Esophagus muscularis mucosa (tissue), 4 donors: ENCODE measurements at regions not wholly inside any gene's neighbourhood (a gene's known extent, or its start where the extent isn't known, plus 50 kb on each side); places are given as distances from the start of the nearest gene placed in this dataset.
"Not testable (repeated sequence)": the region's sequence is repeated elsewhere in the genome, so short reads cannot be mapped to it uniquely, and the experiment has no call there.

Experiments
- DNase-seq: peaks from one replicate; pipeline ENCODE4 v3.0.0-alpha.2; 2017; ENCODE audit errors: extremely low spot score
- H3K27ac ChIP-seq, 4 donors: fragments of 200-600 bp; sonication (generic); replicated peaks in 1 of 4; 1 replicate in 3 of 4; 2 replicates in 1 of 4; pipeline ENCODE4 v1.5.1; 2016 to 2019; ENCODE audit warnings: mild to moderate bottlenecking in 1 of 4
- H3K27me3 ChIP-seq, 4 donors: fragments of 200-600 bp; sonication (generic); one replicate each; pipeline versions ENCODE4 v1.5.1 to v1.6.0; 2016 to 2019
- H3K36me3 ChIP-seq, 4 donors: fragments of 200-600 bp; sonication (generic); one replicate each; pipeline ENCODE4 v1.5.1; 2016 to 2019
- H3K4me1 ChIP-seq, 4 donors: fragments of 200-600 bp; sonication (generic); one replicate each; pipeline ENCODE4 v1.5.1; 2016 to 2019
- H3K4me3 ChIP-seq, 4 donors: fragments of 200-600 bp; sonication (generic); 1 replicate in 2 of 4; 2 replicates in 2 of 4; pipeline ENCODE4 v1.5.1; 2016 to 2019; ENCODE audit warnings: mild to moderate bottlenecking in 4 of 4, moderate library complexity in 1 of 4
- H3K9me3 ChIP-seq, 4 donors: fragments of 200-600 bp; sonication (generic); 1 replicate in 3 of 4; 2 replicates in 1 of 4; pipeline ENCODE4 v1.5.1; 2016 to 2019
- EP300 ChIP-seq: sonication (generic); formaldehyde crosslinking; IDR thresholded peaks from one replicate; pipeline ENCODE4 v1.6.1; 2017; ENCODE audit warnings: antibody characterized with exemption
- POLR2A ChIP-seq: fragments of 450-650 bp; IDR thresholded peaks from one replicate; pipeline ENCODE4 v1.6.1; 2017; ENCODE audit warnings: antibody characterized with exemption, moderate library complexity, mild to moderate bottlenecking, low read depth
- POLR2AphosphoS5 ChIP-seq, 2 donors: sonication (generic); formaldehyde crosslinking; IDR thresholded peaks; one replicate each; pipeline ENCODE4 v1.6.1; 2017; ENCODE audit warnings: antibody characterized with exemption in 2 of 2
- WGBS: methylation state at CpG from one replicate; pipeline ENCODE4 v1.1.5; 2018; 5-methylcytosine and 5-hydroxymethylcytosine counted together
- intact Hi-C: fragments of 100-400 bp; cut with DNase I; formaldehyde crosslinking; loops from one replicate; pipeline ENCODE4 v1.15.1; 2023
- TF ChIP-seq, protein P1 (sequence below), 3 experiments: fragments of 200-600 bp in 2 of 3; fragments of 450-650 bp in 1 of 3; sonication (generic) in 2 of 3; IDR thresholded peaks; one replicate each; pipeline ENCODE4 v1.5.1; 2017 to 2019; ENCODE audit warnings: antibody characterized with exemption in 3 of 3, mild to moderate bottlenecking in 2 of 3, moderate library complexity in 1 of 3

DNA sequence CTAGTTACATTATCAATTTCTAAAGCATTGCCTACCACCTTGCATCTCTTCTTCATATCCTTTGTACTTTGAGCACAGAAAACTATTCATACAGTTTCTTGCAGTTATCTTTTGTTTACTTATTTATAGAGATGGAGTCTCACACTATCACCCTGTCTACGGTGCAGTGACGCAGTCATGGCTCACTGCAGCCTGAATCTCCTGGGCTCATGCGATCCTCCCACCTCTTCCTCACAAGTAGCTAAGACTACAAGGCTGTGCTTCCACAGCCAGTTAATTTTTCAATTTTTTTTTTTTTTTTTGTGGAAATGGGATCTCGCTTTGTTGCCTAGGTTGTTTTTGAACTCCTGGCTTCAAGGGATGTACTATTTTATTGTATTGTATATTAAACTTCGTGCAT lies 158.0 kb downstream of the TTC6 start:
- Histone ChIP-seq H3K4me3 (no peak overlapping the region), H3K36me3 (no peaks in the 10 kb centered on the region), H3K27ac (no peak overlapping the region), H3K27me3 (no peaks in the 10 kb centered on the region), H3K4me1 (no peaks in the 10 kb centered on the region), H3K9me3 (no peaks in the 10 kb centered on the region)
- intact Hi-C loops, result no loop called here
- no peak for DNase-seq
- WGBS, result 78% methylated on average over 5 of the region's 5 CpGs
- TF ChIP-seq, protein P1, sequence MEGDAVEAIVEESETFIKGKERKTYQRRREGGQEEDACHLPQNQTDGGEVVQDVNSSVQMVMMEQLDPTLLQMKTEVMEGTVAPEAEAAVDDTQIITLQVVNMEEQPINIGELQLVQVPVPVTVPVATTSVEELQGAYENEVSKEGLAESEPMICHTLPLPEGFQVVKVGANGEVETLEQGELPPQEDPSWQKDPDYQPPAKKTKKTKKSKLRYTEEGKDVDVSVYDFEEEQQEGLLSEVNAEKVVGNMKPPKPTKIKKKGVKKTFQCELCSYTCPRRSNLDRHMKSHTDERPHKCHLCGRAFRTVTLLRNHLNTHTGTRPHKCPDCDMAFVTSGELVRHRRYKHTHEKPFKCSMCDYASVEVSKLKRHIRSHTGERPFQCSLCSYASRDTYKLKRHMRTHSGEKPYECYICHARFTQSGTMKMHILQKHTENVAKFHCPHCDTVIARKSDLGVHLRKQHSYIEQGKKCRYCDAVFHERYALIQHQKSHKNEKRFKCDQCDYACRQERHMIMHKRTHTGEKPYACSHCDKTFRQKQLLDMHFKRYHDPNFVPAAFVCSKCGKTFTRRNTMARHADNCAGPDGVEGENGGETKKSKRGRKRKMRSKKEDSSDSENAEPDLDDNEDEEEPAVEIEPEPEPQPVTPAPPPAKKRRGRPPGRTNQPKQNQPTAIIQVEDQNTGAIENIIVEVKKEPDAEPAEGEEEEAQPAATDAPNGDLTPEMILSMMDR (IDR thresholded peaks at IDR 0.05), result no peak
- TF ChIP-seq POLR2AphosphoS5 (IDR thresholded peaks at IDR 0.05) (no peak), EP300 (no peak)

DNA sequence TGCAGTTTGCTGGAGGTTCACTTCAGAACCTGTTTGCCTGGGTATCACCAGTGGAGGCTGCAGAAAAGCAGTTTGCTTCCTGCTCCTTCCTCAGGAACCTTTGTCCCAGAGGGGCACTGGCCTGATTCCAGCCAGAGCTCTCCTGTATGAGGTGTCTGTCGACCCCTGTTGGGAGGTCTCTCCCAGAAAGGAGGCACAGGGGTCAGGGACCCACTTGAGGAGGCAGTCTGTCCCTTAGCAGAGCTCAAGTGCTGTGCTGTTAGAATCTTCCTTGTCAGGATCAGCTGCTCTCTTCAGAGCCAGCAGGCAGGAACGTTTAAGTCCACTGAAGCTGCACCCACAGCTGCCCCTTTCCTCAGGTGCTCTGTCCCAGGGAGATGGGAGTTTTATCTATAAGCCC lies 164.8 kb downstream of the TTC6 start:
- H3K36me3 ChIP-seq, H3K4me3 ChIP-seq, H3K27ac ChIP-seq, H3K4me1 ChIP-seq, DNase-seq, intact Hi-C loops, H3K9me3 ChIP-seq, H3K27me3 ChIP-seq: not testable (repeated sequence)
- WGBS, result 60% methylated on average over 2 of the region's 2 CpGs

DNA sequence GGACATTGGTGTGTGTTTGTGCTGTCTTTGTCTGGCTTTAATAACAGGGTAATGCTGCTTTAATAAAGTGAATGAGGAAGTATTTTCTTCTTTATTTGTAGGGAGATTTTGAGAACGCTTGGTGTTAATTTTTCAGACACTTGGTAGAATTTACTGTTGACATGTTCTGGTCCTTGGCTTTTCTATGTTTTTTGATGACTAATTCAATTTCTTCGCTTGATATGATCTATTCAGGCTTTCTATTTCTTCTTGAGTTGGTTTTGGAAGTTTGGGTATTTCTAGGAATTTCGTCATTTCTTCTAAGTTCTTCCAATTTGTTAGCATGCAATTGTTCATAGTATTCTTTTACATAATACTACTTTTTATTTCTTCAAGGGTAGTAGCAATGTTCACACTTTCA lies 167.8 kb downstream of the TTC6 start:
- Histone ChIP-seq H3K36me3 (no peaks in the 10 kb centered on the region), H3K4me3 (no peak overlapping the region), H3K27ac (no peak overlapping the region), H3K27me3 (no peaks in the 10 kb centered on the region), H3K4me1 (no peaks in the 10 kb centered on the region), H3K9me3 (peaks cover 0 to 14% (median 9%) of the 10 kb centered on the region in 4 donors)
- DNase-seq, result no peak
- intact Hi-C loops, result no loop called here
- TF ChIP-seq EP300, result no peak
- TF ChIP-seq, protein P1 (IDR thresholded peaks at IDR 0.05), result no peak
- no peak for TF ChIP-seq POLR2AphosphoS5 (IDR thresholded peaks at IDR 0.05)
- no peak for TF ChIP-seq POLR2A
- WGBS, result 89% methylated on average over 3 of the region's 3 CpGs

DNA sequence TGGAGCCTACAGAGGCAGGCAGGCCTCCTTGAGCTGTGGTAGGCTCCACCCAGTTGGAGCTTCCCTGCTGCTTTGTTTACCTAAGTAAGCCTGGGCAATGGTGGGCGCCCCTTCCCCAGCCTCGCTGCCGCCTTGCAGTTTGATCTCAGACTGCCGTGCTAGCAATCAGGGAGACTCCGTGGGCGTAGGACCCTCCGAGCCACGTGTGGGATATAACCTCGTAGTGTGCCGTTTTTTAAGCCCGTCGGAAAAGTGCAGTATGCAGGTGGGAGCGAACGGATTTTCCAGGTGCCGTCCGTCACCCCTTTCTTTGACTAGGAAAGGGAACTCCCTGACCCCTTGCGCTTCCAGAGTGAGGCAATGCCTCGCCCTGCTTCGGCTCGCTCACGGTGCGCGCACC lies 176.9 kb downstream of the TTC6 start:
- H3K9me3 ChIP-seq, H3K27ac ChIP-seq, H3K4me3 ChIP-seq, H3K4me1 ChIP-seq, H3K36me3 ChIP-seq, H3K27me3 ChIP-seq, DNase-seq, intact Hi-C loops: not testable (repeated sequence)
- 80% methylated on average over 15 of the region's 23 CpGs for WGBS

DNA sequence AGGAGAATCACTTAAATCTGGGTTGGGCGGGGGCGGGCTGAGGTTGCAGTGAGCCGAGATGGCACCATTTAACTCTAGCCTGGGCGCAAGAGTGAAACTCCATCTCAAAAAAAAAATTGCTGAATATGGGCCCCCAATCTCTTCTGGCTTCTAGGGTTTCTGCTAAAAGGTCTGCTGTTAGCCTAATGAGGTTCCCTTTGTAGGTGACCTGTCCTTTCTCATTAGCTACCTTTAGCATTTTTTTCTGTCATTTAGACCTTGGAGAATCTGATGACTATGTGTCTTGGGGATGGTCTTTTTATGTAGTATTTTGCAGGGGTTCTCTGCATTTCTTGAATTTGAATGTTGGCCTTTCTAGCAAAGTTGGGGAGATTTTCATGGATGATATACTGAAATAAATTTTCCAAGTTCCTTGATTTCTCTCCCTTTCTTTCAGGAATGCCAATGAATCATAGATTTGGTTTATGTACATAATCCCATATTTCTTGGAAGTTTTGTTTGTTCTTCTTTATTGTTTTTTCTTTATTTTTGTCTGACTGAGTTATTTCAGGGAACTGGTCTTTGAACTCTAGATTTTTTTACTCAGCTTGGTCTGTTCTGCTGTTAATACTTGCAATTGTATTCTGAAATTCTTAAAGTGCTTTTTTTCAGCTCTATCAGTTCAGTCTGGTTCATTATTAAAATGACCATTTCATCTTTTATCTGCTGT lies 181.5 kb downstream of the TTC6 start:
- intact Hi-C loops, result no loop called here
- 96% methylated on average over 3 of the region's 4 CpGs for WGBS
- TF ChIP-seq POLR2A, result no peak
- TF ChIP-seq, protein P1 (IDR thresholded peaks at IDR 0.05), result no peak
- no peak for TF ChIP-seq EP300
- no peak for TF ChIP-seq POLR2AphosphoS5 (IDR thresholded peaks at IDR 0.05)

More for the DNA sequence above, 181.5 kb downstream of the TTC6 start:
- Histone ChIP-seq H3K4me1 (no peaks in the 10 kb centered on the region), H3K9me3 (no peaks in the 10 kb centered on the region), H3K27me3 (no peaks in the 10 kb centered on the region), H3K36me3 (no peaks in the 10 kb centered on the region), H3K27ac (no peak overlapping the region), H3K4me3 (no peak overlapping the region)
- DNase-seq, result no peak
